CD8-positive, alpha-beta memory T cell (primary cell): ENCODE measurements at regions not wholly inside any gene's neighbourhood (a gene's known extent, or its start where the extent isn't known, plus 50 kb on each side); places are given as distances from the start of the nearest gene placed in this dataset.

Experiments
- CTCF ChIA-PET: fragments of 350-600 bp; sonication (Branson Sonifier 250); formaldehyde crosslinking; loops from one replicate; lab custom pipeline; 2021; ENCODE audit warnings: antibody characterized with exemption; lab: Charles Lee
- POLR2A ChIA-PET: fragments of 350-600 bp; sonication (Branson Sonifier 250); formaldehyde crosslinking; loops from one replicate; lab custom pipeline; 2021; ENCODE audit warnings: antibody characterized with exemption; lab: Charles Lee
- DNase-seq, 5 donors: peaks; one replicate each; pipeline versions ENCODE4 v3.0.0 to v3.0.0-alpha.2; 2020 to 2022; ENCODE audit warnings: mixed read lengths in 1 of 5
- H3K27ac ChIP-seq: one replicate; pipeline ENCODE4 v1.7.0; 2013; ENCODE audit warnings: low read depth, mild to moderate bottlenecking, low read length, moderate library complexity
- H3K27me3 ChIP-seq: 2 replicates; pipeline ENCODE4 v1.7.0; 2013; ENCODE audit warnings: low read length, mild to moderate bottlenecking; ENCODE audit not compliant: insufficient read depth, poor library complexity, severe bottlenecking
- H3K36me3 ChIP-seq: 2 replicates; pipeline ENCODE4 v1.7.0; 2013; ENCODE audit warnings: mild to moderate bottlenecking, low read length, moderate library complexity; ENCODE audit not compliant: insufficient read depth
- H3K4me1 ChIP-seq: 2 replicates; pipeline ENCODE4 v1.7.0; 2013; ENCODE audit warnings: mild to moderate bottlenecking, low read length, moderate library complexity; ENCODE audit not compliant: insufficient read depth
- H3K4me3 ChIP-seq: 2 replicates; pipeline ENCODE4 v1.7.0; 2013; ENCODE audit warnings: mild to moderate bottlenecking, low read length
- H3K9me3 ChIP-seq: 2 replicates; pipeline ENCODE4 v1.7.0; 2013; ENCODE audit warnings: mild to moderate bottlenecking, low read length
- H3K27ac Mint-ChIP-seq, 8 donors: one replicate each; pipeline ENCODE4 v1.8.0; 2020 to 2021; ENCODE audit warnings: mixed read lengths in 8 of 8, mild to moderate bottlenecking in 6 of 8, inconsistent platforms in 3 of 8, moderate library complexity in 3 of 8
- H3K27me3 Mint-ChIP-seq, 2 donors: one replicate each; pipeline ENCODE4 v1.8.0; 2020 to 2021; ENCODE audit warnings: mixed read lengths in 2 of 2, mild to moderate bottlenecking in 1 of 2, moderate library complexity in 1 of 2
- H3K36me3 Mint-ChIP-seq, 3 donors: one replicate each; pipeline ENCODE4 v1.8.0; 2020 to 2021; ENCODE audit warnings: mixed read lengths in 3 of 3, inconsistent platforms in 1 of 3, mild to moderate bottlenecking in 1 of 3
- H3K4me1 Mint-ChIP-seq, 3 donors: one replicate each; pipeline ENCODE4 v1.8.0; 2020 to 2021; ENCODE audit warnings: mixed read lengths in 3 of 3, inconsistent platforms in 1 of 3, mild to moderate bottlenecking in 1 of 3
- H3K4me3 Mint-ChIP-seq, 7 donors: one replicate each; pipeline ENCODE4 v1.8.0; 2020 to 2021; ENCODE audit warnings: mixed read lengths in 7 of 7, mild to moderate bottlenecking in 6 of 7, moderate library complexity in 4 of 7, inconsistent platforms in 2 of 7
- H3K9me3 Mint-ChIP-seq, 5 donors: one replicate each; pipeline ENCODE4 v1.8.0; 2020 to 2022; ENCODE audit warnings: mixed read lengths in 5 of 5, mild to moderate bottlenecking in 3 of 5, moderate library complexity in 2 of 5, inconsistent platforms in 1 of 5

- Mint-ChIP-seq H3K9me3 (no peaks in the 10 kb centered on the region), H3K4me1 (no peaks in the 10 kb centered on the region), H3K4me3 (no peak overlapping the region), H3K27me3 (peaks cover 15 to 31% of the 10 kb centered on the region in 2 donors), H3K27ac (no peak overlapping the region), H3K36me3 (no peaks in the 10 kb centered on the region)
- CTCF ChIA-PET: no interaction called here
- POLR2A ChIA-PET: no interaction called here
- no peaks in the 10 kb centered on the region for H3K4me1 ChIP-seq
- no peak overlapping the region for H3K27ac ChIP-seq
- DNase-seq: no peak
- no peaks in the 10 kb centered on the region for H3K9me3 ChIP-seq
- H3K27me3 ChIP-seq: no peaks in the 10 kb centered on the region
- H3K4me3 ChIP-seq: no peak overlapping the region
- no peaks in the 10 kb centered on the region for H3K36me3 ChIP-seq
Observed at GRCh38 chr4:147093206-147093605, 147.5 kb upstream of the TTC29 start.

- Mint-ChIP-seq H3K9me3 (no peaks in the 10 kb centered on the region), H3K36me3 (no peaks in the 10 kb centered on the region), H3K4me3 (no peak overlapping the region), H3K27me3 (peaks cover 13 to 29% of the 10 kb centered on the region in 2 donors), H3K27ac (no peak overlapping the region), H3K4me1 (no peaks in the 10 kb centered on the region)
- H3K27me3 ChIP-seq: peaks cover 3% of the 10 kb centered on the region
- H3K36me3 ChIP-seq: no peaks in the 10 kb centered on the region
- ChIA-PET POLR2A (no interaction called here), CTCF (interaction anchor here (0.9 kb wide), 1 partner anchor 16 kb away, joined by 3 read pairs; no protein-coding TSS in a partner anchor)
- H3K4me1 ChIP-seq: no peaks in the 10 kb centered on the region
- no peaks in the 10 kb centered on the region for H3K9me3 ChIP-seq
- no peak overlapping the region for H3K4me3 ChIP-seq
- no peak overlapping the region for H3K27ac ChIP-seq
- no peak for DNase-seq
Observed at GRCh38 chr4:147094238-147094637, 148.6 kb upstream of the TTC29 start.

- no peaks in the 10 kb centered on the region for H3K9me3 Mint-ChIP-seq
- no peak overlapping the region for H3K27ac ChIP-seq
- no peaks in the 10 kb centered on the region for H3K36me3 Mint-ChIP-seq
- no peak overlapping the region for H3K27ac Mint-ChIP-seq
- peak in 2 of 5 donors; percentile 30 to 39 for DNase-seq
- H3K4me3 Mint-ChIP-seq: no peak overlapping the region
- peaks cover 9 to 37% of the 10 kb centered on the region in 2 donors for H3K27me3 Mint-ChIP-seq
- no peaks in the 10 kb centered on the region for H3K36me3 ChIP-seq
- H3K27me3 ChIP-seq: peaks cover 7% of the 10 kb centered on the region
- no peaks in the 10 kb centered on the region for H3K9me3 ChIP-seq
- H3K4me3 ChIP-seq: no peak overlapping the region
- ChIA-PET CTCF (interaction anchor here (0.7 to 2.2 kb wide), 17 partner anchors 10 to 852 kb away, joined by 3 to 20 read pairs (median 4); no protein-coding TSS in a partner anchor), POLR2A (no interaction called here)
- H3K4me1 Mint-ChIP-seq: no peaks in the 10 kb centered on the region
- no peaks in the 10 kb centered on the region for H3K4me1 ChIP-seq
Observed at GRCh38 chr4:147096667-147097604, 151.3 kb upstream of the TTC29 start.

- Histone ChIP-seq H3K27me3 (peaks cover 7% of the 10 kb centered on the region), H3K9me3 (no peaks in the 10 kb centered on the region), H3K4me3 (no peak overlapping the region), H3K4me1 (no peaks in the 10 kb centered on the region), H3K36me3 (no peaks in the 10 kb centered on the region), H3K27ac (no peak overlapping the region)
- Mint-ChIP-seq H3K36me3 (no peaks in the 10 kb centered on the region), H3K4me1 (no peaks in the 10 kb centered on the region), H3K9me3 (no peaks in the 10 kb centered on the region), H3K4me3 (no peak overlapping the region), H3K27ac (no peak overlapping the region), H3K27me3 (peaks cover 17 to 44% of the 10 kb centered on the region in 2 donors)
- POLR2A ChIA-PET: no interaction called here
- no peak for DNase-seq
- CTCF ChIA-PET: interaction anchor here (1.3 kb wide), 1 partner anchor 11 kb away, joined by 4 read pairs; no protein-coding TSS in a partner anchor
Observed at GRCh38 chr4:147101678-147102077, 156.0 kb upstream of the TTC29 start.

GRCh38 chr4:147102596-147102995, 156.9 kb upstream of the TTC29 start:
- no peaks in the 10 kb centered on the region for H3K36me3 Mint-ChIP-seq
- H3K9me3 ChIP-seq: no peaks in the 10 kb centered on the region
- no peaks in the 10 kb centered on the region for H3K4me1 Mint-ChIP-seq
- DNase-seq: no peak
- H3K9me3 Mint-ChIP-seq: no peaks in the 10 kb centered on the region
- H3K4me3 ChIP-seq: no peak overlapping the region
- H3K27me3 ChIP-seq: peaks cover 7% of the 10 kb centered on the region
- no peaks in the 10 kb centered on the region for H3K36me3 ChIP-seq
- no peak overlapping the region for H3K27ac Mint-ChIP-seq
- H3K4me1 ChIP-seq: no peaks in the 10 kb centered on the region
- POLR2A ChIA-PET: no interaction called here
- H3K4me3 Mint-ChIP-seq: no peak overlapping the region
- CTCF ChIA-PET: no interaction called here
- peaks cover 12 to 41% of the 10 kb centered on the region in 2 donors for H3K27me3 Mint-ChIP-seq
- H3K27ac ChIP-seq: no peak overlapping the region

GRCh38 chr4:147103403-147103946, 157.8 kb upstream of the TTC29 start:
- no peaks in the 10 kb centered on the region for H3K36me3 Mint-ChIP-seq
- H3K9me3 ChIP-seq: no peaks in the 10 kb centered on the region
- H3K4me3 Mint-ChIP-seq: no peak overlapping the region
- no peak overlapping the region for H3K4me3 ChIP-seq
- no peak overlapping the region for H3K27ac Mint-ChIP-seq
- H3K36me3 ChIP-seq: no peaks in the 10 kb centered on the region
- no peaks in the 10 kb centered on the region for H3K4me1 Mint-ChIP-seq
- H3K4me1 ChIP-seq: no peaks in the 10 kb centered on the region
- ChIA-PET CTCF (no interaction called here), POLR2A (no interaction called here)
- DNase-seq: no peak
- H3K27me3 Mint-ChIP-seq: peaks cover 10 to 38% of the 10 kb centered on the region in 2 donors
- H3K27ac ChIP-seq: no peak overlapping the region
- H3K27me3 ChIP-seq: peaks cover 7% of the 10 kb centered on the region
- H3K9me3 Mint-ChIP-seq: no peaks in the 10 kb centered on the region

GRCh38 chr4:147104768-147105167, 159.1 kb upstream of the TTC29 start:
- Histone ChIP-seq H3K27me3 (peaks cover 4% of the 10 kb centered on the region), H3K4me3 (no peak overlapping the region), H3K4me1 (no peaks in the 10 kb centered on the region), H3K36me3 (no peaks in the 10 kb centered on the region), H3K9me3 (no peaks in the 10 kb centered on the region), H3K27ac (no peak overlapping the region)
- no peaks in the 10 kb centered on the region for H3K4me1 Mint-ChIP-seq
- DNase-seq: no peak
- CTCF ChIA-PET: no interaction called here
- POLR2A ChIA-PET: no interaction called here
- no peaks in the 10 kb centered on the region for H3K36me3 Mint-ChIP-seq
- no peak overlapping the region for H3K4me3 Mint-ChIP-seq
- H3K27me3 Mint-ChIP-seq: peaks cover 10 to 30% of the 10 kb centered on the region in 2 donors
- no peak overlapping the region for H3K27ac Mint-ChIP-seq
- H3K9me3 Mint-ChIP-seq: no peaks in the 10 kb centered on the region

GRCh38 chr4:147108409-147108808, 162.7 kb upstream of the TTC29 start:
- Mint-ChIP-seq H3K4me1 (no peaks in the 10 kb centered on the region), H3K9me3 (no peaks in the 10 kb centered on the region), H3K27ac (no peak overlapping the region), H3K4me3 (no peak overlapping the region), H3K36me3 (no peaks in the 10 kb centered on the region), H3K27me3 (peaks cover 15 to 25% of the 10 kb centered on the region in 2 donors)
- ChIA-PET POLR2A (no interaction called here), CTCF (interaction anchor here (1.6 kb wide), 1 partner anchor 11 kb away, joined by 6 read pairs; no protein-coding TSS in a partner anchor)
- H3K27me3 ChIP-seq: no peaks in the 10 kb centered on the region
- H3K9me3 ChIP-seq: no peaks in the 10 kb centered on the region
- no peaks in the 10 kb centered on the region for H3K36me3 ChIP-seq
- no peak overlapping the region for H3K27ac ChIP-seq
- H3K4me3 ChIP-seq: no peak overlapping the region
- no peaks in the 10 kb centered on the region for H3K4me1 ChIP-seq
- DNase-seq: no peak
